WI38 (cell line): ENCODE measurements at regions not wholly inside any gene's neighbourhood (a gene's known extent, or its start where the extent isn't known, plus 50 kb on each side); places are given as distances from the start of the nearest gene placed in this dataset.

Experiments
- H3K4me3 ChIP-seq: 2 replicates; pipeline ENCODE4 v1.5.1; 2011; ENCODE audit warnings: low read depth, mild to moderate bottlenecking, control low read depth, low read length
- CTCF ChIP-seq: IDR thresholded peaks from 2 replicates; pipeline ENCODE4 v1.5.1; 2012; ENCODE audit warnings: low read depth, mild to moderate bottlenecking, control low read depth, low read length

- H3K4me3 ChIP-seq = no peak overlapping the region
- TF ChIP-seq CTCF = no peak
Measured at GRCh38 chr5:38113880-38114279, 144.5 kb upstream of the EGFLAM start.

GRCh38 chr5:38113456-38113855, 144.9 kb upstream of the EGFLAM start:
- no peak overlapping the region for H3K4me3 ChIP-seq
- TF ChIP-seq CTCF = no peak

GRCh38 chr5:38112938-38113337, 145.4 kb upstream of the EGFLAM start:
- H3K4me3 ChIP-seq = no peak overlapping the region
- no peak for TF ChIP-seq CTCF

GRCh38 chr5:38110130-38110529, 148.2 kb upstream of the EGFLAM start:
- no peak for TF ChIP-seq CTCF
- no peak overlapping the region for H3K4me3 ChIP-seq

- no peak for TF ChIP-seq CTCF
- no peak overlapping the region for H3K4me3 ChIP-seq
Measured at GRCh38 chr5:38107096-38107495, 151.3 kb upstream of the EGFLAM start.

GRCh38 chr5:38105801-38106200, 152.6 kb upstream of the EGFLAM start:
- TF ChIP-seq CTCF = no peak
- H3K4me3 ChIP-seq = no peak overlapping the region

- H3K4me3 ChIP-seq = no peak overlapping the region
- no peak for TF ChIP-seq CTCF
Measured at GRCh38 chr5:38105231-38105570, 153.2 kb upstream of the EGFLAM start.
